ENCODE measurements at regions not wholly inside any gene's neighbourhood (a gene's known extent, or its start where the extent isn't known, plus 50 kb on each side); places are given as distances from the start of the nearest gene placed in this dataset.
A peak's percentile ranks its signal among the peaks of the same experiment; 100 is the strongest.

DNA sequence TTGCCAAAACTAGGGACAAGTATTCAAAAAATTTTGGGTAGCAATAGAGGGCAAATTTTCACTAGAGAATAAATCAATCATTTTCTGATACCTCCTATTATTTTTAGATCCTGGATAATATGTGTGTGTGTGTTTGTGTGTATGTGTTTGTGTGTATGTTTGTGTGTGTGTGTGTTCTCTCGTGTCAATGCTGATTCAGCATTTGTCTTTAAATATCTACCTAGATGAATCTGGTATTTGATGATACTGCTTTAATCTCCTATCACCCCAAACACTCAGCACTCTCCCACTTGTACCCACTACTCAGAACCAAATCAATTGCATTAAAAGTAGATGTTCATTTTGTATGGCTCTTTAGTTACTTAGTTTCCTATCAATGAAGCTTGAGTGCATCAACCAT, 101.3 kb upstream of the NPFFR2 start:
- no peak for DNase-seq (ENCODE audit: low read depth in 2 of 2)

DNA sequence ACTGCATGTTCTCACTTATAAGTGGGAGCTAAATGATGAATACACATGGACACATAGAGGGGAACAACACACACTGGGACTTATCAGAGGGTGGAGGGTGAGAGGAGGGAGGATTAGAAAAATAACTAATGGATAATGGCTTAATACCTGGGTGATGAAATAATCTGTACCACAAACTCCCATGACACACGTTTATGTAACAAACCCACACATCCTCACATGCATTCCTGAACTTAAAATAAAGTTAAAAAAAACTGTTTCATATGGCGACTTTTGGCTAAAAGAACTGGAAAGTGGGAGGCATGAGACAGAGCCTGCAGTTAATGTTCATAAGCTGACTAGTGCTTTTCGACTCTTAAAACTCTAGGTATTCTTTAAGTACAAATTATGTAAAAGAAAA, 98.9 kb upstream of the NPFFR2 start:
- DNase-seq (ENCODE audit: low read depth in 2 of 2) = no peak

DNA sequence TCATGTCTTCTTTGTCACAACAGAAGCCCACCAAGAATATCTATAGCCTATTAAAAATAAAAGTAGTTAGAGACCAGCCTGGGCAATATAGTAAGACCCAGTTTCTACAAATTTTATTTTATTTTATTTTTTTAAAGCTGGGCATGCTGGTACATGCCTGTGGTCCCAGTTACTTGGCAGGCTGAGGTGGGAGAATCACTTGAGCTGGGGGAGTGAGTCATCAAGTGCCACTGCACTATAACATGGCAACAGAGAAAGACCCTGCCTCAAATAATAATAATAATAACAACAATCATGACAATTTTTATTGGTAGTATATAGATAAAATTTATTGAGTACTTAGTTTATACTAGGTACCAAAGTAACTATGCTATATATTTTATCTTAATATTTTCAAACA, 93.0 kb upstream of the NPFFR2 start:
- DNase-seq (ENCODE audit: low read depth in 2 of 2) = no peak

DNA sequence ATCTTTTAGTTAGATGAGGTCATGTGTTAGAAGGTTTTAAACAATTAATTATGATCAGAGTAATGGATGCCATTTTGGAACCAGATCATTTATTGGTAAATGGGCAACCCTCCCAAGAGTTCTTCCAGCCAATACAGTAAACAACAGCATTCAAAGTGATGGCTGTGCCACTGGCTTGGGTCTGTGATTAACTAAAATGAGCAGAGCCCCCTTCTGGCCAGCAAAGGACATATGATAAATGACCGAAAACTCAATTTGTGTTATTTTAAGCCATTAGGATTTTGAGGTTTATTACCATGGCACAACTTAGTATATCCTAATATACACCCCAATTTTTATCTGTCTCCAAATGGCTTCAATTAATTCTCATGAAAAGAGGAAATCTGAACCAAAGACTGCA, 90.8 kb upstream of the NPFFR2 start:
- peak; percentile 41 to 43 for DNase-seq (ENCODE audit: low read depth in 2 of 2)

DNA sequence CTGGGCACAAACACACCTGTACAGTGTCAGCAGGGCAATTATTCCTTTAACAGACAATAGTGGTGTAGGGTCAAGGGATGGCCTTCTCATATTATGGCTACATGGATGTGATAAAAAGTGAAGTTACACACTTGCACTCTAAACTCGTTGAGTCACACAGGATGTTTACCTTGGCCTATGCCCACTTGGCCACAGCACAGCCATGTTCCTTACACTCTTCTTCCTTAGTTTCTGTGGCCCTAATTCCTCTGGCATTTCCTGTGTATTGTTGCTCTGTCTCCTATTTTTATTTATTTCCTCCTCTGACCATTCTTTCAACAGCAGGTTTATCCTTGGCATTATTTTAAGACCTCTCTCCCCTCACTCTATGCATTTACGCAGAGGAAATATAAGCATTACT, 86.8 kb upstream of the NPFFR2 start:
- DNase-seq (ENCODE audit: low read depth in 2 of 2) = peak; percentile 37 to 76

DNA sequence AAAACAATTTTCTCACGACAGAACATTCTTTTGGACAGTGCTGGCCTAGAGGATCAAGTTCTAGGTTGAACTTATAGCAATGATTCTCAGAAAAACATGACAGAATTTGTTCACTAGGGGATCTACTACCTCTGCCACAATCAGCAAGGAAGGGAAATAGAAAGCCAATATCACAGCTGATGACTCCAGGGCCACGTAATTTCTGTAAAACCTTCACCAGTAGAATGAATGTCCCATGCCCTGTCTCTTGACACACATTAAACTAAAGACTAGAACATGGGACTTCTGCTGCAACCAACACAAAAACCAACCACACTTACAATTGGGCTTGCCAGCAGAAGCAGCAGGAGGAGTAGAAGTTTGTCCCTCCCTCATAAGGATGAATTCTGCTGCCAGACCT, 86.0 kb upstream of the NPFFR2 start:
- no peak for DNase-seq (ENCODE audit: low read depth in 2 of 2)

DNA sequence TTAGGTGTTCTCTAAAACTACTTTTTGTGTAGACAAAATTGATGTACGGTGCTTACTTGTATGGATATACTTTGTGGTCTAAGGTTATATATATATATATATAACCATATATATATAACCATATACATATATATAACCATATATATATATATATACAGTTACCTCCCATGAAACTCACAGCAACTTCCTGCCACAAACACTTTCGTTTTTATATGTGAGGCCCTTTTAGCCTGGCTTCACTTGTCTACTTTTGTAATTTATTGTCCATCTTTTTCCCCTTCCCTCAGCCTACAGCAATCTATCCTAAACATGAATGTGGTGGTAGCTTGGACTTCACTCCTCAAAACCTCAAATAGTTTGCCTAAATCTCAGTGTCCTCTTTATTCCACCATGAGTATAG, 72.8 kb upstream of the NPFFR2 start:
- no peak for DNase-seq (ENCODE audit: low read depth in 2 of 2)

DNA sequence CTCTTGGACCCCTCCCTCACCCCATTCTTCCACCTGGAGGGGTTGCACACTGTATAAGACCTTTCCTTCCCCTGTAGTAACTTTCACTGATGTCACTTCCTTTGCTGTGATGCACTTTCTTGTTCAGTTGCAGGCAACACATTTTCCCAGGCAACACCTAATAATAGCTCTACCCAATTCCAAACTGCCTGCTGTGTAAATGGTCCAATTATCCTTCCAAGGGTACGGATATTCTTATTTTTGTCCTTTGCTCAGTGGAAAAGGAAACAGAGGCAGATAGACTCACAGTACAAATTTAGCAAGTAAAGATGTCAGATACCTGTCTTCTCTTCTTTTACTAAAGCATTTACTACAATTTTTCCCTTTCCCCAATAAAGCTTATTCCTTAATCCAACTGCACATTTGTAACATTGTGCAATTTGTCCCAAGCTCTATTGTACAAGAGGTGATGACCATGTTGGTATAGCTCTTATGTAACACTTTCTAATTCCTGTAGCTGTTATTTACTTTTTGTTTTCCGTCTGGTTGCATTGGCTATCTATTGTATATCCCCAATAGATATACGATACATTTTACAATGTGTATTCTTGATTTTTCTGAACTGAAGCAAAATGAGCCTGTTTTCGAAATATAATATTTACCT, 69.1 kb upstream of the NPFFR2 start:
- DNase-seq (ENCODE audit: low read depth in 2 of 2) = no peak

DNA sequence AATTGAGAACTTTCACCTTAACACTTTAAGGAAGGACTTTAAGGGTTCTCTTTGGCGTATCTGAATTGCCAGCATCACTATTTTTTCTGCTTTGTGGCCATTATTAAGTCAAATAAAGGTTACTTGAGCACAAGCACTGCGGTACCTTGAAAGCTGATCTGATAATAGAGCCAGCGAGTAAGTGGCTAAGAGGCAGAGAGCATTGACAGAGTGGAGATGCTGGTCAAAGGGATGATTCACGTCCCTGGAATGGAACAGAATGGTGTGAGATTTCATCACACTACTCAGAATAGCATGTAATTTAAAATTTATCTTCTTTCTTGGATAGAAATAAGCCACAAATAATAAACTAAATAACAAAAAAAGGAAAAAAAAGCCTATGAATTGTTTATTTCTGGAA, 57.1 kb upstream of the NPFFR2 start:
- peak in 1 of 2 donors; percentile 51 for DNase-seq (ENCODE audit: low read depth in 2 of 2)

DNA sequence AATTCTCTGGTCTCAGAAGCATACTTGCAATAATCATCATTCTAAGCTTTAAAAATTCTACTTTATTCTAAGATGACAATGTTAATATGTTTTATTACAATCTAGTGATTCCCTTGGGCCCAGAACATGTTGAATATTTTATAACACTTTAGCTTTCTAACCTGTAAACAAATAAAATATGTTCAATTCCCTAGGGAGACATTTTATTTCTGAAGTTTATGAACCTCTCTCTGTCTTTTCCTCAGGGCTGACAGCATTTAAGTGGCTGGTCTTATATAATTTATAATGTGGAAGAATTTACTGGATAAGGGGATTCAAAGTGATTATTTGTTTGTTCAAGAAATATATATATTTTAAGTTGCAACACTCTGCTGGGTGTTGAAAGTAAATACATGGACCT, 55.3 kb upstream of the NPFFR2 start:
- no peak for DNase-seq (ENCODE audit: low read depth in 2 of 2)

DNA sequence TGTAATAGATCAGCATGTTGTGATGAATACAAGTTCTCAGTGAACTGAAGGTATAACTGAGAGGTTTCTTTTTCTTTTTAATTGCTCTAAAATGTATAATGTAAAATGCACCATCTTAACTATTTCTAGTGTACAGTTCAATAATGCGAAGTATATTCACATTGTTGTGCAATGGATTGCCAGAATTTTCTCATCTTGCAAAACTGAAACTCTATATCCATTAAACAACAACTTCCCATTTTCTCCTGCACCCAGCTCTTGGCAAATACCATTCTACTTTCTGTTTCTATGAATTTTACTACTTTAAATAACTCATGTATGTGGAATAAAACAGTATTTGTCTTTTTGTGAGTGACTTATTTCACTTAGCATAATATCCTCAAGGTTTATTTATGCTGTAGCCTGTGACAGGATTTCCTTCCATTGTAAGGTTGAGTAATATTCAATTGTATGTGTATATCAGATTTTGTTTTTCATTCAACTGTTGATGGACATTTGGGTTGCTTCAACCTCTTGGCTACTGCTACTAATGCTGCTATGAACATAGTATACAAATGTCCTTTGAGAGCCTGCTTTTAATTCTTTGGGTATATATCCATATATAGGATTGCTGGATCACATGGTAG, 53.5 kb upstream of the NPFFR2 start:
- DNase-seq (ENCODE audit: low read depth in 2 of 2) = peak; percentile 70 to 78

DNA sequence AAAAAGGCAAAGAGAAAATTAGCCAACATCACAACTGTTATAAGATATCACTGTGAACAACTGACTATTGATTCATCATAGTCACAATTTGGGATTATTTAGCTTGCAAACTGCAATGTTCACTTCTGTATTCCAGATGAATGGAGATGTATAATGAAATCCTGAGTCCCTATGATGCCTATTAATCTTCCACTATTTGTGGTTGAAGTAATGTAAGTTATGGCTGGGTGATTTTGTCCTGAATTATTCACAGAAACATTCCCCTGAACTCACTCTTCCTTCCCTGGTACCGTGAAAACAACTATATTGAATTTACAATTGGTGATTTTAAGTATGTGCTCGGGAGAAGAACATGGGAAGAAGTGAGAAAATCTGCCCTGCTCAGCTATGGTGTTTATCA, 50.8 kb upstream of the NPFFR2 start:
- no peak for DNase-seq (ENCODE audit: low read depth in 2 of 2)

Measured in lung microvascular endothelial cell (primary cell).